AG10803 (cell line): ENCODE measurements at regions not wholly inside any gene's neighbourhood (a gene's known extent, or its start where the extent isn't known, plus 50 kb on each side); places are given as distances from the start of the nearest gene placed in this dataset.

Experiments used
- DNase-seq: peaks from one replicate; pipeline ENCODE4 v3.0.0; 2010; ENCODE audit warnings: low read depth
- H3K4me3 ChIP-seq: 2 replicates; pipeline ENCODE4 v1.5.1; 2011; ENCODE audit warnings: mild to moderate bottlenecking, low read length, control low read depth
- TF ChIP-seq, protein P1 (sequence below): conservative IDR thresholded peaks from 2 replicates; pipeline ENCODE4 v1.5.1; 2011; ENCODE audit warnings: mild to moderate bottlenecking, low read length, control low read depth, inconsistent platforms

DNA sequence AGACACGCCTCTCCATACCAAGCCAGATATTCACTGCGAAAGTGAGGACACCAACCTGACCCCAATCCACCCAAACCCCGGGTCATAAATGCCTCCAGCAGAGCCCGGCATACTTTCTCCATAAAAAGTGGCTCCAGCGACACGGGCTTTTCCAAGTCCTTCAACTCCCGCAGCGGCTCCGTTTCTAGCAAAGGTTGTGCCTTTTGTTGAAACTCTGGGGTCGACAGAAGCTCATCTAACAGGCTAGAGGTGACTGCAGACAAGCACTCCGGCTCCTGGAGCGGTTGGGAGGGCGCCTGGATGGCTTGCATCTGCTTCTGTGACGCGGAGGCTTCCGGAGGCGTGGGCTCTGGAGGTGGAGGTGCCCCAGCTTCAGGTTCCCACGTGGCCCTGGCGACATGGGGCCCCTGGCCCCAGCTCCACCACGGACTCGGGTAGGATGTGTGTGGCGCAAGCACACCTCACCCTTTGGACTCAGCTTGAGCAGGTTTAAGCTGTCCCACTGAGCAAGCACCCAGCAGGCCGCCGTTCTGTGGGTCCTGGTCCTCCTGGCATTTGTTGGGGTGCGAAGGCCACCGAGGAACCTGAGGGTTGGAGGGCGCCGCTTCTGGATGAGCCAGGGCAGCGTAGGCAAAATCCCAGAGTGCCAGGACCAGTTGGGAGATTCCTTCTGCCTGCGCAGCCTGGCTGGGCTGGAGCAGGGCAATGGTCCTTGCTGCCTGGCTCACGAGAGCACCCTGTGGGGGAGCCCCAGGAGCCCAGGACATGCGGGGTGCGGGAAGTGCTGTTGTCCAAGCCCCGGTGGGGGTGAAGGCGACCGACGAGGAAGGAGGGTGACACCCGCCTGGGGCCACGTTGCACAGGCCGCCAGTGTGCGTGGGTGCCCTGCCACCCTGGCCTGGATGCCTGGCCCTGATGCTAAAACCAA, 186.3 kb downstream of the ALG10 start:
- TF ChIP-seq, protein P1, sequence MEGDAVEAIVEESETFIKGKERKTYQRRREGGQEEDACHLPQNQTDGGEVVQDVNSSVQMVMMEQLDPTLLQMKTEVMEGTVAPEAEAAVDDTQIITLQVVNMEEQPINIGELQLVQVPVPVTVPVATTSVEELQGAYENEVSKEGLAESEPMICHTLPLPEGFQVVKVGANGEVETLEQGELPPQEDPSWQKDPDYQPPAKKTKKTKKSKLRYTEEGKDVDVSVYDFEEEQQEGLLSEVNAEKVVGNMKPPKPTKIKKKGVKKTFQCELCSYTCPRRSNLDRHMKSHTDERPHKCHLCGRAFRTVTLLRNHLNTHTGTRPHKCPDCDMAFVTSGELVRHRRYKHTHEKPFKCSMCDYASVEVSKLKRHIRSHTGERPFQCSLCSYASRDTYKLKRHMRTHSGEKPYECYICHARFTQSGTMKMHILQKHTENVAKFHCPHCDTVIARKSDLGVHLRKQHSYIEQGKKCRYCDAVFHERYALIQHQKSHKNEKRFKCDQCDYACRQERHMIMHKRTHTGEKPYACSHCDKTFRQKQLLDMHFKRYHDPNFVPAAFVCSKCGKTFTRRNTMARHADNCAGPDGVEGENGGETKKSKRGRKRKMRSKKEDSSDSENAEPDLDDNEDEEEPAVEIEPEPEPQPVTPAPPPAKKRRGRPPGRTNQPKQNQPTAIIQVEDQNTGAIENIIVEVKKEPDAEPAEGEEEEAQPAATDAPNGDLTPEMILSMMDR = no peak
- DNase-seq = no peak
- H3K4me3 ChIP-seq = no peak overlapping the region

DNA sequence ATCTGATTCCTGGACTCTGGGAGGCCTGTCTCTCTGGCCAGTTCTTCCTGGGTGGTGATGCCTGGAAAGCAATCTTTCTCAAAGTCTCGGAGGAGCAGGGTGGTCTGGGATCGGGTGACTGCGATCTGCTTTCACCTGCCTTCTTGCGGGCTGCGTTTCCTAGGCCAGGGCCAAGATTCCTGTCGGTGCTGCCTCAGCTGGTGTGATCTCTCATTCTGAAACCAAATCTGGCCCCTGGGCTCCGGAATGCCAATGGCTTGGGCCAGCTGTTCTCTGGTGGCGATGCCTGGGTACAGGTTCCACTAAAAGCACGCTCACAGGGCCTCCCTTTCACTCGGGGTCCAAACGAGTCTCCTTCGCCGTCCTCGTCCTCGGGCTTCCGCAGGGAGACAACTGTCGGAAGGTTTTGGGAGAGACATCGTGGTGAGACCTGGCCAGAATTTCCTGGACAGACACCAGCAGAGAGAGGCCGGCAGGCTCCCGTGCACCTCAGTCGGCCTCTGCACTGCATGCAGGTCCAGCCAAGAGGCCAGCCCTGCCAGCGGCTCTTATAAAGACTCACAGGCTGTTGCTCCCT, 187.1 kb downstream of the ALG10 start:
- DNase-seq = no peak
- TF ChIP-seq, protein P1 = no peak
- no peak overlapping the region for H3K4me3 ChIP-seq

DNA sequence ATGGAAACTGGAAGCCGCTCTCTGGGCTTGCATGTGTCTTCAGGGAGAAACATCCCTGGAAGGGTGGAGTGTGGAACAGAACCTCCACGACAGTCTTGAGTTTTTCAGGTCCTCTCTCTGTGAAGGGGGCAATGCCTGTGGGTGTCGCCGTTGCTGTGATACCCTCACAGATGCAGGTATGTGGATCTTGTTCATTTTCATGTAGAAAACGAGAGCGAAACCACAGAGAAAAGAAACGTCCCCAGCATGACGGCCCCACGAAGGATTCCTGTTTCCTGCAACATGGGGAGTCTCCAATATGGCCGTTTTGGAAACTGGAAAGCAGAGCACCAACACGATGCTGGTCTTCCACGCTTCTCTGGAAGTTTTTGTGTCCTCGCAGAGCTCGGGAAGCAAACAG, 187.9 kb downstream of the ALG10 start:
- no peak overlapping the region for H3K4me3 ChIP-seq
- TF ChIP-seq, protein P1 = no peak
- no peak for DNase-seq

DNA sequence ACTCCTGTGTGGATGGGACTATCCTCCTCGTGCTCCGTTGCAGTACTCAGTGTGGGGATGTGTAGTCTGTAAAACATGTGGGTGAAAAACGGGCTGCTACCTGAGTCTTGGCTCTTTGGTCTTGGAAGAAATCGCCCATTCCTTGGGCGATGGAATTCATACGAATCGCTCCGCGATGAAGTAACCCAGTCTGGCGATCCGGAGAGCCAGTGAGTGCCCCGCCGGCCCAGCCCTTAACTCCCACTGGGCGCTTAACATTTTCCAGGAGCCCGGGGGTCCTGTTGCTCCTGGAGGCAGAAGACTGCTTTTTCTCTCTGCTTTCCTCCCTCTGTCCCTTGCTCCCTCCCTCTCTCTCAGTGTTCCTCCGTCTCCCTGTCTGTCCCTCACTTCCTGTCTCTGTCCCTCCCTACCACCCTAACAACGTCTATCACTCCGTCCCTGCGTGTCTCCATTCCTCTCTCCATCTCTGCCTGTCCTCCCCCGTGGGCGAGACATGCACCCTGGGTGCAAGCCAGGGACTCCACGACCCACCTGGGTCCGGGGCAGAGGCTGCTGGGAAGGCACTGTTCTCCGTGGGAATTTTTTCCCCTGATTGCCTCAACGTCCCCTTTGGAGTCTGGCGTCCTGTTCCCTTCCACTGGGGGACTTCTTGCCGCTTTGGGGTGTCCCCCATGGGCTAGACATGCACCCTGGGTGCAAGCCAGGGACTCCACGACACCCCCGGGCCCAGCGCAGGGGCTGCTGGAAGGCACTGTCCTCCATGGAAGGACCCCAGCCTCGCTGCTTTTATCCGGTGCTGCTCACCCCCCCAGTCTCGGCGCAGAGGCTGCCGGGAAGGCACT, 188.6 kb downstream of the ALG10 start:
- TF ChIP-seq, protein P1 = no peak
- H3K4me3 ChIP-seq = no peak overlapping the region
- no peak for DNase-seq

DNA sequence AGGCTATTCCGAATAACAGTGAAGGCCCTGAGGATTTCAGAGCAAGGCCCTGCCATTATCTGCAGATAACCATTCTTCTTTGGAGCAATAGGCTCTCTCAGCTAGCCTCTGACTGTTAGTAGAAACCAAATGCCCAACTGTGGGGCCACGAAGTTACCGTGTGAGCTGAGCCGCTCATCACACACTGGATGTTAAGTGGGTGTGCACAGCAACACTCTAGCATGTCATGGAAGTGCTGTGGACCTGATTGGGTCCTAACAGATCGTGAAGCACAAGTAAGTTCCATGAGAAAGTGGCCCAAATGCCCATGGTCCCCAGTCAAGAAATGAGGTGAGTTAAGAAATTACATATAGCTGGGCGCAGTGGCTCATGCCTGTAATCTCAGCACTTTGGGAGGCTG, 190.4 kb downstream of the ALG10 start:
- no peak for DNase-seq
- H3K4me3 ChIP-seq = no peak overlapping the region
- TF ChIP-seq, protein P1 = no peak

DNA sequence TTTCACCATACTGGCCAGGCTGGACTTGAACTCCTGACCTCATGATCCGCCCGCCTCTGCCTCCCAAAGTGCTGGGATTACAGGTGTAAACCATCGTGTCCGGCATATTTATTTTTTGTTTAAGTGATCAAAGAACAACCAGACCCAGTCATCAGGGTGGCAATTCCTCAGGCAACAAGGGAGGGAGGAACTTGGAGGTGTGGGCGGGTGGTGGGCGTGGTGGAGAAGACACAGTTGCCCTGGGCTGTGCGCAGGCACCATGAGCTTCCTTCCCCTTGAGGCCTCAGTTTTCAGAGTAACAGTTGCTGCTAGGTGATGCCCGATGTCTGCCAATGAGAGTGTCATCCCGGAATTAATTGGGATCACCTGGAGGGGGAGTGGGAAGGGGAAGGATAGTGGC, 191.7 kb downstream of the ALG10 start:
- TF ChIP-seq, protein P1 = no peak
- no peak for DNase-seq
- H3K4me3 ChIP-seq = no peak overlapping the region
